Heart left ventricle (tissue), 16 donors: ENCODE measurements at regions not wholly inside any gene's neighbourhood (a gene's known extent, or its start where the extent isn't known, plus 50 kb on each side); places are given as distances from the start of the nearest gene placed in this dataset.

Experiments used
- ATAC-seq, 4 donors: fragments of 200-7000 bp; cut with Tn5 transposase; one replicate each; pipeline ENCODE4 v1.9.1; 2020 to 2022; ENCODE audit warnings: moderate library complexity in 4 of 4, mild to moderate bottlenecking in 3 of 4, moderate number of reproducible peaks in 1 of 4
- DNase-seq, 5 donors: peaks; one replicate each; pipeline ENCODE4 v3.0.0-alpha.2; 2020
- H3K27ac ChIP-seq, 12 donors: fragments of 200-600 bp; sonication (generic) in 4 of 12; one replicate each; pipeline versions ENCODE4 v1.5.0 to v1.8.0; 2016 to 2022; ENCODE audit warnings: mild to moderate bottlenecking in 2 of 12
- H3K27me3 ChIP-seq, 9 donors: fragments of 200-600 bp; sonication (generic) in 2 of 9; one replicate each; pipeline versions ENCODE4 v1.5.1 to v1.8.0; 2016 to 2022; ENCODE audit warnings: mild to moderate bottlenecking in 3 of 9
- H3K36me3 ChIP-seq, 9 donors: fragments of 200-600 bp; sonication (generic) in 2 of 9; one replicate each; pipeline versions ENCODE4 v1.5.0 to v1.8.0; 2018 to 2022; ENCODE audit warnings: mild to moderate bottlenecking in 2 of 9
- H3K4me1 ChIP-seq, 12 donors: fragments of 200-600 bp; sonication (generic) in 4 of 12; one replicate each; pipeline versions ENCODE4 v1.5.0 to v1.8.0; 2016 to 2022; ENCODE audit warnings: mild to moderate bottlenecking in 3 of 12
- H3K4me3 ChIP-seq, 12 donors: fragments of 200-600 bp; sonication (generic) in 4 of 12; one replicate each; pipeline versions ENCODE4 v1.5.0 to v1.8.0; 2017 to 2022; ENCODE audit warnings: mild to moderate bottlenecking in 9 of 12, moderate library complexity in 4 of 12
- H3K9me3 ChIP-seq, 12 donors: fragments of 200-600 bp; sonication (generic) in 4 of 12; one replicate each; pipeline versions ENCODE4 v1.5.0 to v1.8.0; 2016 to 2022; ENCODE audit warnings: mild to moderate bottlenecking in 1 of 12
- CTCF ChIP-seq, 12 donors: fragments of 200-600 bp; sonication (generic) in 4 of 12; IDR thresholded peaks; one replicate each; pipeline versions ENCODE4 v1.5.0 to v1.8.0; 2018 to 2022; ENCODE audit warnings: antibody characterized with exemption in 12 of 12, mild to moderate bottlenecking in 5 of 12
- POLR2A ChIP-seq, 2 donors: fragments of 450-650 bp; IDR thresholded peaks; one replicate each; pipeline ENCODE4 v1.6.1; 2017; ENCODE audit warnings: antibody characterized with exemption in 2 of 2, mild to moderate bottlenecking in 2 of 2, moderate library complexity in 2 of 2
- WGBS, 4 donors: extraction: QIAGEN DNeasy Blood & Tissue Kit in 2 of 4; methylation state at CpG; one replicate each; pipeline versions ENCODE4 v1.1.5 to v1.1.7; 2013 to 2018; 5-methylcytosine and 5-hydroxymethylcytosine counted together
- intact Hi-C, 10 donors: fragments of 100-400 bp; cut with DNase I; formaldehyde crosslinking; loops; one replicate each; pipeline versions ENCODE4 v1.11.1 to v1.14.2; 2022
- donor health status: ischemic (EF 13 %, LVEDD 7.1; RV severe dilation, severe dysfunction).
- donor health status: healthy with polysubstance abuse.
- donor health status: DM: no; HTN: yes; CAD: no.
- donor health status: DM: no; HTN: no; CAD: no.
- donor health status: ischemic (EF 25% LVEDD 6.9; RV normal size, moderate dysfunction).
- donor health status: ischemic (EF 25% LVEDD 5.7; RV mildly dilated, moderate dysfunction).
- donor health status: healthy.
- donor health status: DM: yes; HTN: yes; CAD: no.
- donor health status: ischemic (EF 35%, LVEDD 5.7; RV mildly dilated, moderate dysfunction).
- donor health status: nonischemic (EF 11% LVEDD 7.7; RV severe dilation, severe dysfunction).
- donor health status: DM: yes; HTN: yes; CAD: no.
- donor health status: PGD.
- donor health status: ischemic (EF 29% LVEDD 5.4; RV normal size, mild dysfunction).
- donor health status: nonischemic (EF 23%, LVEDD 6.1; RV moderate dilation, normal function).

DNA sequence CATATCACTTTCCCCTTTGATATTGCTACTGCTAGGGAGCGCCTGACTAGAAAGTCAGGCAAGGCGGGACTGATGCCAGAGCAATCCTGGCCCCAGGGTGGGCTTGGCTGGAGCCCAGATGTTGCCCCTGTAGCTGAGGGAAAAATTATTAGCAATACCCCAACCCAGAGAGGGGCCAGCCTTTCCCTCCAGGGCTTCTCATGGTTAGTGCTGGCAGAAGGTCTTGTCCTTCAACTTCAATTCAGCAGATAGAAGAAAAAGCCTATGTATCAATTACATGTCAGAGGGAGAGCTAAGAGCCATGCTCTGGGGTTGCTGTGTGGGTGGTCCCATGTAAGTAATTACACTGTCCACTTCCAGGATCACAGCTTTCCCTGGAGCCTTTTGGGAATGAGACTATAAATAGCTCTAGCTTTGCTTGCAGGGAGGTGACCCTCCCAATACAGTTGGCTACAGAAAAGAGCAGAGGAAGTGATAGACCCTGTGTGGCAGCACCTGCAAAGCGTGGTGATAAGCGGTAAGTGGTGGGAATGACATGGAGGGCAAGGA, 579.1 kb downstream of the CCSER2 start:
- intact Hi-C loops = loop anchor here in 1 of 10 donors (10.0 kb wide), 1 partner anchor 123 kb away; no protein-coding TSS in a partner anchor
- H3K4me3 ChIP-seq = no peak overlapping the region
- peaks cover 0 to 8% (median 0%) of the 10 kb centered on the region in 12 donors for H3K4me1 ChIP-seq
- 69 to 86% (median 75%) methylated on average over 4 of the region's 4 CpGs for WGBS, 4 donors
- H3K36me3 ChIP-seq = no peaks in the 10 kb centered on the region
- H3K27ac ChIP-seq = no peak overlapping the region
- no peak for ATAC-seq
- H3K9me3 ChIP-seq = no peaks in the 10 kb centered on the region
- H3K27me3 ChIP-seq = no peaks in the 10 kb centered on the region
- no peak for TF ChIP-seq POLR2A (IDR thresholded peaks at IDR 0.05)
- TF ChIP-seq CTCF (IDR thresholded peaks at IDR 0.05) = no peak
- no peak for DNase-seq

DNA sequence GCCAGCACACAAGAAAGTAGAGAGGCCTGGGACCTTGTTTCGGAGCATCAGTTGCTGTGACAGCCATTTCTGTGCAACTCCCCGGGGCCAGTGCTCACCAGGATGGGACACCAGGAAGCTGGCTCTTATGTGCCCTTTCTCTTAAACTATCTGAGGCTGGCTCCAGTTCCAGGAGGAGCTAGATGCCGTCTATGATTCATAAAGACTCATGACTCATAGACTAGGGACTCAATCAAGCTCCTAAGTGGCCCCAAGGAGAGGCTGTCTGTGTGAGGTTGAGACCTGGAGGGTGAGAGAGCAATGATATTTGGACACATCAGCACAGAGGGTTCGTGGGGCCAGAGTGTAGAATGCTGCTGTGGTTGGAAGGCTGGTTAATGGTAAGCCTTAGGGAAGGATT, 580.1 kb downstream of the CCSER2 start:
- intact Hi-C loops = loop anchor here in 1 of 10 donors (10.0 kb wide), 1 partner anchor 124 kb away; no protein-coding TSS in a partner anchor
- H3K4me3 ChIP-seq = no peak overlapping the region
- H3K9me3 ChIP-seq = no peaks in the 10 kb centered on the region
- no peaks in the 10 kb centered on the region for H3K36me3 ChIP-seq
- no peak for TF ChIP-seq POLR2A (IDR thresholded peaks at IDR 0.05)
- no peak for TF ChIP-seq CTCF (IDR thresholded peaks at IDR 0.05)
- ATAC-seq (no peak), DNase-seq (no peak)
- no peak overlapping the region for H3K27ac ChIP-seq
- no peaks in the 10 kb centered on the region for H3K27me3 ChIP-seq
- 69 to 84% (median 76%) methylated on average over 4 of the region's 4 CpGs for WGBS, 4 donors
- no peaks in the 10 kb centered on the region for H3K4me1 ChIP-seq

GRCh38 chr10:84921701-84922100, 593.3 kb downstream of the CCSER2 start:
- Histone ChIP-seq H3K4me3 (no peak overlapping the region), H3K36me3 (no peaks in the 10 kb centered on the region), H3K4me1 (no peaks in the 10 kb centered on the region), H3K9me3 (peaks cover 0 to 16% (median 3%) of the 10 kb centered on the region in 12 donors), H3K27me3 (no peaks in the 10 kb centered on the region), H3K27ac (no peak overlapping the region)
- no peak for ATAC-seq
- TF ChIP-seq POLR2A (IDR thresholded peaks at IDR 0.05) (no peak), CTCF (IDR thresholded peaks at IDR 0.05) (no peak)
- WGBS, 4 donors = 35 to 72% (median 46%) methylated on average over 1 of the region's 1 CpG
- intact Hi-C loops = loop anchor here in 1 of 10 donors (10.0 kb wide), 1 partner anchor 1453 kb away; no protein-coding TSS in a partner anchor
- no peak for DNase-seq

DNA sequence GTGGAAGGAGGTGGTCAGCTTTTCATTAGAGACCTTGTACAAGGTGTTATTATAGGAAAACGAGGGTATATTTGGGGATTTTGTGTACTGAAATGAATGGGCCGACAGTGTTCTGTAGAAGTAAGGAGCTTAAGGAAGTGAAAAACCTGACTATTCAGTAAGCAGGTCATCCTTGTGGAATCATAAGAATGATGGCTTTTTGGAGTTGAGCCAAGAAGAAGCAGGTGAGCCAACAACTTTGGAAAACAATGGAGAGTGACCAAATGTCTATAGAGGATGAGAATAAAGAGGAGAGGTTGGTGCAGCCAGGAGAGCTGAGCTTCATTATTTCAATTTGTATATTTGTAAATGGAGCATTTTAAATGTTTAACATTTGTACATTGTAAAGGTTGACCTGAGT, 595.7 kb downstream of the CCSER2 start:
- H3K4me1 ChIP-seq = no peaks in the 10 kb centered on the region
- no peak for ATAC-seq
- no peak for DNase-seq
- no peak overlapping the region for H3K27ac ChIP-seq
- TF ChIP-seq CTCF (IDR thresholded peaks at IDR 0.05) = no peak
- no peak for TF ChIP-seq POLR2A (IDR thresholded peaks at IDR 0.05)
- no peaks in the 10 kb centered on the region for H3K36me3 ChIP-seq
- intact Hi-C loops = loop anchor here in 1 of 10 donors (10.0 kb wide), 1 partner anchor 1451 kb away; no protein-coding TSS in a partner anchor
- no peaks in the 10 kb centered on the region for H3K27me3 ChIP-seq
- 82 to 90% (median 84%) methylated on average over 2 of the region's 2 CpGs for WGBS, 4 donors
- no peak overlapping the region for H3K4me3 ChIP-seq
- peaks cover 0 to 8% (median 1%) of the 10 kb centered on the region in 12 donors for H3K9me3 ChIP-seq
